Vagina (tissue), 2 donors: ENCODE measurements at regions not wholly inside any gene's neighbourhood (a gene's known extent, or its start where the extent isn't known, plus 50 kb on each side); places are given as distances from the start of the nearest gene placed in this dataset.

ENCODE experiments used
- DNase-seq, 2 donors: peaks; one replicate each; pipeline ENCODE4 v3.0.0-alpha.2; 2017; ENCODE audit errors: extremely low spot score in 2 of 2
- H3K27ac ChIP-seq: fragments of 200-600 bp; sonication (generic); one replicate; pipeline ENCODE4 v1.5.1; 2019
- H3K27me3 ChIP-seq: fragments of 200-600 bp; sonication (generic); one replicate; pipeline ENCODE4 v1.5.1; 2019
- H3K36me3 ChIP-seq, 2 donors: fragments of 200-600 bp; sonication (generic); one replicate each; pipeline ENCODE4 v1.5.1; 2017 to 2019
- H3K4me1 ChIP-seq: fragments of 200-600 bp; sonication (generic); one replicate; pipeline ENCODE4 v1.5.1; 2019
- H3K4me3 ChIP-seq, 2 donors: fragments of 200-600 bp; sonication (generic); 1 replicate in 1 of 2; 2 replicates in 1 of 2; pipeline ENCODE4 v1.5.1; 2016 to 2019
- H3K9me3 ChIP-seq: fragments of 200-600 bp; sonication (generic); one replicate; pipeline ENCODE4 v1.5.1; 2019
- POLR2A ChIP-seq, 2 donors: fragments of 450-650 bp; IDR thresholded peaks; one replicate each; pipeline ENCODE4 v1.6.1; 2017; ENCODE audit warnings: antibody characterized with exemption in 2 of 2, mild to moderate bottlenecking in 2 of 2, moderate library complexity in 2 of 2
- POLR2AphosphoS5 ChIP-seq, 2 donors: sonication (generic); formaldehyde crosslinking; IDR thresholded peaks; one replicate each; pipeline ENCODE4 v1.9.0; 2017; ENCODE audit warnings: antibody characterized with exemption in 2 of 2, mild to moderate bottlenecking in 2 of 2, low read depth in 1 of 2; ENCODE audit not compliant: insufficient read depth in 1 of 2
- intact Hi-C: fragments of 100-400 bp; cut with DNase I; formaldehyde crosslinking; loops from one replicate; pipeline ENCODE4 v1.15.1; 2023
- TF ChIP-seq, protein P1 (sequence below), 3 experiments: fragments of 450-650 bp in 2 of 3; fragments of 200-600 bp in 1 of 3; sonication (generic) in 1 of 3; IDR thresholded peaks; one replicate each; pipeline ENCODE4 v1.5.1; 2017 to 2019; ENCODE audit warnings: antibody characterized with exemption in 3 of 3, mild to moderate bottlenecking in 2 of 3, moderate library complexity in 2 of 3

DNA sequence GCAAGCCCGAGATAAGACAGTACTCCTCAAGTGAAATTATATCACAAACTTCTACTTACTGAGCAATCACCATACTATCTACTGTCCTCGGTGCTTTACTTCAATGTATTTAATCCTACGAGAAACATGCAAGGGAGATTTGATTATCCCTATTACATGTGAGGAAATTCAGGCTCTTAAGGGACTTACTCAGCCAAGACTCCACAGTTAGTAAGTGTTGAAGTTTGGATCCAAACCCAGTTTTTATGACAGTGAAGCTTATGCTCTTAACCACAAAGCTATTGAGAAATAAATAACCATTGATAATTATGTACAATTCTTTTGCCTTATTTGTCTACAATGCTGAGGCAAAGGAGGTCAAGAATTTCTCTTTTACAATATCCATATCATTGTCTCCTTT, 672.9 kb upstream of the ACVR2A start:
- no peak for DNase-seq
- intact Hi-C loops, result no loop called here
- Histone ChIP-seq H3K27me3 (no peaks in the 10 kb centered on the region), H3K4me3 (no peak overlapping the region), H3K9me3 (no peaks in the 10 kb centered on the region), H3K36me3 (no peaks in the 10 kb centered on the region), H3K27ac (no peak overlapping the region), H3K4me1 (no peaks in the 10 kb centered on the region)
- TF ChIP-seq POLR2A (IDR thresholded peaks at IDR 0.05) (no peak), POLR2AphosphoS5 (IDR thresholded peaks at IDR 0.05; ENCODE audit: insufficient read depth in 1 of 2, low read depth in 1 of 2) (no peak)
- TF ChIP-seq, protein P1, sequence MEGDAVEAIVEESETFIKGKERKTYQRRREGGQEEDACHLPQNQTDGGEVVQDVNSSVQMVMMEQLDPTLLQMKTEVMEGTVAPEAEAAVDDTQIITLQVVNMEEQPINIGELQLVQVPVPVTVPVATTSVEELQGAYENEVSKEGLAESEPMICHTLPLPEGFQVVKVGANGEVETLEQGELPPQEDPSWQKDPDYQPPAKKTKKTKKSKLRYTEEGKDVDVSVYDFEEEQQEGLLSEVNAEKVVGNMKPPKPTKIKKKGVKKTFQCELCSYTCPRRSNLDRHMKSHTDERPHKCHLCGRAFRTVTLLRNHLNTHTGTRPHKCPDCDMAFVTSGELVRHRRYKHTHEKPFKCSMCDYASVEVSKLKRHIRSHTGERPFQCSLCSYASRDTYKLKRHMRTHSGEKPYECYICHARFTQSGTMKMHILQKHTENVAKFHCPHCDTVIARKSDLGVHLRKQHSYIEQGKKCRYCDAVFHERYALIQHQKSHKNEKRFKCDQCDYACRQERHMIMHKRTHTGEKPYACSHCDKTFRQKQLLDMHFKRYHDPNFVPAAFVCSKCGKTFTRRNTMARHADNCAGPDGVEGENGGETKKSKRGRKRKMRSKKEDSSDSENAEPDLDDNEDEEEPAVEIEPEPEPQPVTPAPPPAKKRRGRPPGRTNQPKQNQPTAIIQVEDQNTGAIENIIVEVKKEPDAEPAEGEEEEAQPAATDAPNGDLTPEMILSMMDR (IDR thresholded peaks at IDR 0.05), result no peak

DNA sequence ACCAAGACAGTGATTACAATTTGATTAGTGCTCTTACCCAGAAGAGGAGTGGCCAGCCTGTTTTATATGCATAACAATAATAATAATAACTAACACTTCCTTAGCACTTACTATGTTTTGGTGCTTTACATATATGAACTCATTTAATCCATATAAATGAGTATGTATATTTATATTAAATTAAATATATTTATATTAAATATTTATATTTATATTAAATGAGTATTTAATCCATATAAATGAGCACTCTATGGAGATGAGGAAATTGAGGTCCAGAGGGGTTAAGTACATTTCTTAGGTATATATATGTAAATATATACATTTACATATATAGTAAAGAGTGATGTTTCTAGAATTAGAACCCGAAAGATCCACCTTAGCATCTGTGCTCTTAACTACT, 673.9 kb upstream of the ACVR2A start:
- intact Hi-C loops, result no loop called here
- Histone ChIP-seq H3K27me3 (no peaks in the 10 kb centered on the region), H3K27ac (no peak overlapping the region), H3K36me3 (no peaks in the 10 kb centered on the region), H3K4me1 (no peaks in the 10 kb centered on the region), H3K9me3 (no peaks in the 10 kb centered on the region), H3K4me3 (no peak overlapping the region)
- DNase-seq, result no peak
- TF ChIP-seq POLR2AphosphoS5 (IDR thresholded peaks at IDR 0.05; ENCODE audit: insufficient read depth in 1 of 2, low read depth in 1 of 2), result no peak
- TF ChIP-seq, protein P1 (IDR thresholded peaks at IDR 0.05), result no peak

DNA sequence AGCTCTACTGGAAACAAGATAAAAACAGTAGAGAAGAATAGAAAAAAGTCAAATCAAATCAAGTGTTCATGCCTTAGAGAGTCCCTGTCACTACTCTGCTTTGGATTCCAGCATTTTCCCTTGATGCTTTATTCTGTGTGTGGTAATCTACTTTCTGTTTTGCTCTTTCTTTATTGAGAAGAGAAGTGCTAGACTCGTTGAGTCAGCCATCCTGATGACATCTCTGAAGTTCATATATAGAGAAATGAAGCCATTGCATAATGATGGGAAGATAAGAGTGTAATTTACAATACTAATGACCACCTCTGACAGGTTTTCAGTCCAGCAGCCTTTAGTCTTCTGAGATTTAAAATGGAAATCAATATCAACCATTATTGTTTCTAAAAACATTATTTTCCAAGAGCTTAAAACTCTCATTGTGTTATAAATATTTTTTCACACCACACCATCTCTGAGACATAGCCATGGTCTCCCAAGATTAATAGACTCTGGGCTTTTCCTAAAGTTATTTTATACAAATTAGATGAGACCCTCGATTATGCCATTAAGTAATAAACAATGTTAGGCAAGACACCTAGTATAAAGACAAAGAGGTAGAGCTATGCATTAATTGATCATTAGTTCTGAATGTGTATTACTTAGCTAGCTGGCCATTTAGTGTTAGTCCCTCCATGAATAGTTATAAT, 679.0 kb upstream of the ACVR2A start:
- no peaks in the 10 kb centered on the region for H3K27me3 ChIP-seq
- no peaks in the 10 kb centered on the region for H3K4me1 ChIP-seq
- intact Hi-C loops, result no loop called here
- no peaks in the 10 kb centered on the region for H3K36me3 ChIP-seq
- no peak overlapping the region for H3K4me3 ChIP-seq
- TF ChIP-seq POLR2AphosphoS5 (IDR thresholded peaks at IDR 0.05; ENCODE audit: insufficient read depth in 1 of 2, low read depth in 1 of 2) (no peak), POLR2A (IDR thresholded peaks at IDR 0.05) (no peak)
- TF ChIP-seq, protein P1 (IDR thresholded peaks at IDR 0.05), result no peak
- no peak for DNase-seq
- no peak overlapping the region for H3K27ac ChIP-seq
- no peaks in the 10 kb centered on the region for H3K9me3 ChIP-seq

DNA sequence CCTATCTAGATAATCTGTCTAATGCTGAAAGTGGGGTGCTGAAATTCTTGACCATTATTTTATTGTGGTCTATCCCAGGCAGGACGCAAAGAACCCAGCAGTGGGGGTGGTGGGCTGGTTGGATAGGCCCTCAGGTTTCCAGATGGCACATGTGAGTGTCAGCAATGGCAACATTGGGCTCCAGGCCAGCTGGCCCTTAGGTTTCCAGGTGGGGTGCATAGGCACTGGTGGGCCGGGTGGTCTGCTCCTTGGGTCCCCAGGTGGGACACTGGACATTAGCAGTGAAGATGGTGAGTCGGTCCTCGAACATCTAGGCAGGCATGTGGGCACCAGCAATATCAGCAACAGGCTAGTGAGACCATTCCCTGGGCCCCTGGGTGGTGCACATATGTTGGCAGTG, 680.3 kb upstream of the ACVR2A start:
- DNase-seq, result no peak
- TF ChIP-seq POLR2AphosphoS5 (IDR thresholded peaks at IDR 0.05; ENCODE audit: insufficient read depth in 1 of 2, low read depth in 1 of 2), result no peak
- Histone ChIP-seq H3K4me3 (no peak overlapping the region), H3K27ac (no peak overlapping the region), H3K27me3 (no peaks in the 10 kb centered on the region), H3K36me3 (no peaks in the 10 kb centered on the region), H3K4me1 (no peaks in the 10 kb centered on the region), H3K9me3 (no peaks in the 10 kb centered on the region)
- intact Hi-C loops, result no loop called here

DNA sequence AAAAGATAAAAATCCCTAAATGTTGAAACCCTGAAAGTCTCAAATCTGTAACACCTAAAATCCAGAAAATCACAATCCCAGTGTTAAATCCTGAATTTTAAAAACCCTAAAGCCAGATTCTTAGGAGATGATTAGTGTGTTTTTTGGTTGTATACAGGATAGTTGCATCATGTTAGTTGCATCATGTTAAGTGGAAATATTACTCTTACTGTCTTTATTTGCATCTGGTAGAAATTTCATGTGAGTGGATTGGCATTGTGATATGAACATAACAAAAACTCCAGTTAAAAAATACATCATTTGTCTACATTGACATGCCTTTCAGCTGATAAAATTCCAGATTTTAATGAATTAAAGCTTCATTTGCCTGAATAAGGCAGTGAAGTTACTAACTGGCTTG, 683.1 kb upstream of the ACVR2A start:
- Histone ChIP-seq H3K9me3 (no peaks in the 10 kb centered on the region), H3K36me3 (no peaks in the 10 kb centered on the region), H3K4me3 (no peak overlapping the region), H3K27me3 (no peaks in the 10 kb centered on the region), H3K27ac (no peak overlapping the region), H3K4me1 (no peaks in the 10 kb centered on the region)
- intact Hi-C loops, result no loop called here
- no peak for DNase-seq
- TF ChIP-seq, protein P1 (IDR thresholded peaks at IDR 0.05), result no peak
- no peak for TF ChIP-seq POLR2A (IDR thresholded peaks at IDR 0.05)
- no peak for TF ChIP-seq POLR2AphosphoS5 (IDR thresholded peaks at IDR 0.05; ENCODE audit: insufficient read depth in 1 of 2, low read depth in 1 of 2)
